G401.6 (cell line): ENCODE measurements at regions not wholly inside any gene's neighbourhood (a gene's known extent, or its start where the extent isn't known, plus 50 kb on each side); places are given as distances from the start of the nearest gene placed in this dataset.
"Not testable (repeated sequence)": the region's sequence is repeated elsewhere in the genome, so short reads cannot be mapped to it uniquely, and the experiment has no call there.

ENCODE experiments used
- FAIRE-seq: peaks from 2 replicates; lab custom pipeline; 2012; peaks lifted over from hg19 to GRCh38; lab: Jason Lieb, UNC

DNA sequence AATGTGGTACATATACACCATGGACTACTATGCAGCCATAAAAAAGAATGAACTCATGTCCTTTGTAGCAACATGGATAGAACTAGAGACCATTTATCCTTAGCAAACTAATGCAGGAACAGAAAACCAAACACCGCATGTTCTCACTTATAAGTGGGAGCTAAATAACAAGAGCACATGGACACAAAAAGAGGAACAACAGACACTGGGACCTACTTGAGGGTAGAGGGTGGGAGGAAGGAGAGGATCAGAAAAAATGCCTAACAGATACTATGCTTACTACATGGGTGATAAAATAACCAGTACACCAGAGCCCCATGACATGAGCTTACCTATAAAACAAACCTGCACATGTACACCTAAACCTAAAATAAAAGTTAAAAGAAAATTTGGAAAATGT lies 82.0 kb upstream of the ADRB2 start:
- not testable (repeated sequence) for FAIRE-seq

- FAIRE-seq = no peak
Observed at GRCh38 chr5:148746826-148747535, 79.4 kb upstream of the ADRB2 start.

GRCh38 chr5:148747536-148747906 lies 78.9 kb upstream of the ADRB2 start:
- FAIRE-seq = no peak

DNA sequence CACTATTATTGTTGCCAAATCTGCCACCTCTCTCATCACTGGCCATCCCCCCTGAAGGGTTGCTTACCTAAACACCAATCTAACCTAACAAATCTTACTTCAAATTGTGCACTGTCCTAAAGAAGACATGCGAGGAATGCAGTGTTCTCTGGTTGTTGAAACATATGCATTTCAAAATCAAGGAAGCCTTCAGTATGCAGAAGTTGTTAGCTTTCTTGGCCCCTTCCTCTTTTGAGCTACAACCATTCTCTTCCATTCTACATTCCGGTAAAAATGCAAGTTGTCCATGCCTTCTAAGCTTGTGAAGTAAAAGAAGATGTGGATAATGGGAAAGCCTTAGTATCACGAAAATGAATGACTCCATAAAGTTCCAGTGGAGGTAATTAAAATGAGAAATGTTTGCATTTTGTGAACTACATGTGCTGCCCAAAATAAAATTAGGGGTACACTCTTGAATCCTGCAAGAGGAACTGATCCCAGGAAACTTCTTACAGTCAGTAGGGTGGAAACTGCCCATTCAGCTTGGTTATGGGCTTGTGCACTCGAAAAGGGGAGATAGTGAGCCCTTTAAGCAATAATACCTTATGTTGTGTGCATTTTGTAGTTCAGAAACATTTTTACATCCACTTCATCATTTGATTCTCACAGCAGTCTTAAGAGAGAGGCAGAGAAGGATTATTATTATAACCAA lies 77.6 kb upstream of the ADRB2 start:
- no peak for FAIRE-seq

DNA sequence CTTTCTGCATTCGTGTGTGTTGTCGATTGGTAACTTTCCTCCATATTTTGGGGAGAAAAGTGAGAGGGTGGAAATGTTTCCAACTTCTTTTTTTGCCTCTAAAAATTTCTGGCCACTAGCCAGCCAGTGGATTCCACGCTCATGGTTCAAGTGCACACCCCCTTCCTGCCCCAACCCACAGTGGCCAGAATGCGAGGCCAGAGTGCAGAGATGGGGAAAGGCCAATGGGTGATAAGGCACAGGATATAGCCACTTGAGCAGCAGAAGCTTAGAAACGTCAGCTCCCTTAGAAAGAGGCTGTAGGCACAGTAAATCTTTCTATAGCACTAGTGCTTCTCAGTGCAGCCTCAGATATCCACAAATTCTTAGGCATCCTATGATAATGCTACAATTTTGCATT lies 75.8 kb upstream of the ADRB2 start:
- no peak for FAIRE-seq

- FAIRE-seq = no peak
Observed at GRCh38 chr5:148751025-148751424, 75.4 kb upstream of the ADRB2 start.

- not testable (repeated sequence) for FAIRE-seq
Observed at GRCh38 chr5:148752375-148752774, 74.0 kb upstream of the ADRB2 start.

DNA sequence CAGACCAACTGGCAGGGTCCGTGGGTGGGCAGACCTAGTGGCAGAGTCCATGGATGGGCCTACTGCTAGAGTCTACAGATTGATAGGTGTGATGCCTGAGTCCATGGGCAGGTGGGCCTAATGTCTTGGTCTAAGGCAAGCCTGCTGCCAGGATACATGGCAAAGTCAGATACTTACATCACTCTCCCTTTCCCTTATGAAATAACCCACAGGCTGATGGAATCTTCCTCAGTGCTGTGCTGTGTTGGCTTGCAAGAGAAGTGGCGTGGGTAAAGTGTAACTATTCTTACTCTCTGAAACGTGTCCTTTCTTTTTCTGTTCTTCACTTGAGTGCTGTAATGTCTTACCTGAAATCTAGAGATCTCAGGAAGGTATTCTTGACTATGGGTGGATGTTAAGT lies 67.3 kb upstream of the ADRB2 start:
- no peak for FAIRE-seq

- no peak for FAIRE-seq
Observed at GRCh38 chr5:148760945-148761638, 65.3 kb upstream of the ADRB2 start.

GRCh38 chr5:148763996-148764395 lies 62.4 kb upstream of the ADRB2 start:
- no peak for FAIRE-seq

DNA sequence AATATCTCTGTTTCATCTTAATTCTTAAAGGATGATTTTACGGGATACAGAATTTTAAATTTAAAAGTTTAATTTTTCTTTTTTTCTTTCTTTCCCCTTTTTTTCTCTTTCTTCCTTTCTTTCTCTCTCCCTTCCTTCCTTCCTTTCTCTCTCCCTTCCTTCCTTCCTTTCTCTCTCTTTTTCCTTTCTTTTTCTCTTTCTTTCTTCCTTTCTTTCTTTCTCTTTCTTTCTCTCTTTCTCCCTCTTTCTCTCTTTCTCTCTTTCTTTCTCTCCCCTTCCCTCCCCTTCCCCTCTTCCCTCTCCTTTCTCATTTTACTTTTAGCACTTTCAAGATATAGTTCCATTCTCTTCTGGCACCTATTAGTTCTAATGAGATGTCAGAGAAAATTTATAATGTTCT lies 61.4 kb upstream of the ADRB2 start:
- FAIRE-seq = peak; percentile 13

DNA sequence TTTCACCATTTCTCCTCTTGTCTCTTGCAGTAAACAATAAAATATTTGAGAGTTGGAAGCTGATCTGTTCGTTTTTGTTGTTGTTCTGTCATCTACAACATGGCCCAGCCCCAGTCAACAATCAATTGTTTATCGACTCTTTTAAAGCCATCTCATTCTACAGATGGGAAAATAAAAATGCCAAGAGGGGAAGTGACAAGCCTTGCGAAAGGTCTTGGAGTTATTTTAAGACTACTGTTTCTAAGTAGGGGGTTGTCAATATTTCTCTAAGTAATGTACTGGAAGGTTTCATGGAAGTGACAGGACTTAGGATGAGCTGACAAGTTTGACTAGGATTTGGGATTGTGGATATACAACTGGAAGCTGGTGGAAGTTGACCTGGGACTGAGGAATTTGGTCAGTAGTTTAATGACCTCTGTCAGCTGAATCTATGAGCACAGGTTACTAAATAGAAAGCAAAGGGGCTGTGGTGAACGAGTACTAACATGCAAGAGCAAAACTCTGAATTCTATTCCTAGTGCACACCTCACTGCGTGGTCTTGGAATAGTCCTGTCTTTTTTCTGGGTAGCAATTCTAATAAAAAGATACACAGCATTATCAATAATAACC lies 57.5 kb upstream of the ADRB2 start:
- no peak for FAIRE-seq

DNA sequence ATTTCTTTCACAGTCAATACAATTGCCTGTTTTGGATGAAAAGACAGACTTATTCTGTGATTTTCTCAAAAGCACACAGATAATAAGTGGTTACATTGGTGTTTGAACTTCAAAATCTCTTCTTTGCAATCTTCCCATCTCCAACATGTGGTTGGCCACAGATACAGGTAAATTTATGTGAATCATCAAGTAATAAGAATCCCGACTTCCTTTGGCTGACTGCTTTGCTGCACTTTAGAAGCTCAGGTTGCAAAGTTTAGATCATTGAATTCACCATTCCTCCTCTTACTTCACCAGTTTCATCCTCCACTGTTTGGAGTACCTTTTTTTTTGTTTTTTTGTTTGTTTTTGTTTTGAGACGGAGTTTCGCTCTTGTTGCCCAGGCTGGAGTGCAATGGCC lies 56.5 kb upstream of the ADRB2 start:
- no peak for FAIRE-seq

DNA sequence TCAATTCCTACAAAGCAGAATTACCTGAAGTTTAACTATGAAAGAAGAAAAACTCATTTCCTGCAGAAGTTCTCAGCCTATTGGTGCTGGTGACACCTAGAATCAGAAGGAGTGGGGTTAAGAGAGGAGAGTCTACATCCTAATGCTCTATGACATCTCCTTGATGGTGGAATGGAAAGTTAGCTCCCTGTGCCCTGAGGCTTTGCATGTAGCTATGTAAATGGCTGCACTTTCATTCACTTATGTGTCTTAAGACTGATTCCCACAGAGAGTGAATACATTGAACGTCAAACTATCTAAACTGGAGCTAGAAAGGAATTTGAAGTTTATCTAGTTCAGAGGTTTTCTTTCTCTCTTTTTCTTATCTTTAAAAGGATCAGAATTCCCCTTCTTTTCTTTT lies 52.1 kb upstream of the ADRB2 start:
- FAIRE-seq = no peak

- no peak for FAIRE-seq
Observed at GRCh38 chr5:148776261-148776660, 50.1 kb upstream of the ADRB2 start.
